ENCODE measurements at regions not wholly inside any gene's neighbourhood (a gene's known extent, or its start where the extent isn't known, plus 50 kb on each side); places are given as distances from the start of the nearest gene placed in this dataset.

GRCh38 chr2:129055824-129056223 is 737.2 kb upstream of the HS6ST1 start:
- ATAC-seq = no peak
- no peaks in the 10 kb centered on the region for H3K27me3 Mint-ChIP-seq
- no peaks in the 10 kb centered on the region for H3K36me3 Mint-ChIP-seq
- H3K4me1 Mint-ChIP-seq = no peaks in the 10 kb centered on the region
- no peak overlapping the region for H3K27ac Mint-ChIP-seq
- H3K9me3 Mint-ChIP-seq = no peaks in the 10 kb centered on the region
- no peak overlapping the region for H3K4me3 Mint-ChIP-seq

- H3K27me3 Mint-ChIP-seq = no peaks in the 10 kb centered on the region
- H3K9me3 Mint-ChIP-seq = no peaks in the 10 kb centered on the region
- ATAC-seq = no peak
- H3K4me1 Mint-ChIP-seq = no peaks in the 10 kb centered on the region
- no peak overlapping the region for H3K4me3 Mint-ChIP-seq
- H3K27ac Mint-ChIP-seq = no peak overlapping the region
- no peaks in the 10 kb centered on the region for H3K36me3 Mint-ChIP-seq
Measured at GRCh38 chr2:129056309-129056958, 737.8 kb upstream of the HS6ST1 start.

- no peaks in the 10 kb centered on the region for H3K27me3 Mint-ChIP-seq
- no peaks in the 10 kb centered on the region for H3K4me1 Mint-ChIP-seq
- H3K27ac Mint-ChIP-seq = no peak overlapping the region
- peak; percentile 32 for ATAC-seq
- no peaks in the 10 kb centered on the region for H3K36me3 Mint-ChIP-seq
- no peak overlapping the region for H3K4me3 Mint-ChIP-seq
- no peaks in the 10 kb centered on the region for H3K9me3 Mint-ChIP-seq
Measured at GRCh38 chr2:129056959-129057317, 738.3 kb upstream of the HS6ST1 start.

DNA sequence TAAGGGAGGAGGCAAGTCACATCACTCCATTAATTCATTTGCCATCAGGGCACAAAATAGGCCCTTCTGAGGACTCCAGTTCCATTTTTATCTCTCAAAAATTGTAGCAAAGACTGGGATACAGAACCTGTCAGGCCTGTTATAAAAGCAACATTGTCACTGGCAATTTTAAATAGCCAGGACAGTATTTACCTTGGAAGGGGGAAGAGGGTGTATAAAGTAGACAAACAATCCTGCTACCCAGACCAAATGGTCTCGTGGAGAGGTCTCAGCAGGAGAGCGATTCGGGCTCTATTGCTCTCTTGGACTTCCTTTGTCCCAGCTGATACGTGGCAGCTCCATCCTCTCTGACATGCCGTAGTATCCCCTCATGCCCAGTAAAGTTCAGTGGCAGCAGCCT is 740.3 kb upstream of the HS6ST1 start:
- no peak for ATAC-seq
- no peak overlapping the region for H3K27ac Mint-ChIP-seq
- H3K4me3 Mint-ChIP-seq = no peak overlapping the region
- H3K9me3 Mint-ChIP-seq = no peaks in the 10 kb centered on the region
- H3K4me1 Mint-ChIP-seq = no peaks in the 10 kb centered on the region
- no peaks in the 10 kb centered on the region for H3K36me3 Mint-ChIP-seq
- no peaks in the 10 kb centered on the region for H3K27me3 Mint-ChIP-seq

- Mint-ChIP-seq H3K4me3 (no peak overlapping the region), H3K27ac (no peak overlapping the region), H3K9me3 (no peaks in the 10 kb centered on the region), H3K36me3 (no peaks in the 10 kb centered on the region), H3K4me1 (no peaks in the 10 kb centered on the region), H3K27me3 (no peaks in the 10 kb centered on the region)
- ATAC-seq = no peak
Measured at GRCh38 chr2:129059476-129059875, 740.8 kb upstream of the HS6ST1 start.

- ATAC-seq = no peak
Measured at GRCh38 chr2:129061069-129061768, 742.6 kb upstream of the HS6ST1 start.

DNA sequence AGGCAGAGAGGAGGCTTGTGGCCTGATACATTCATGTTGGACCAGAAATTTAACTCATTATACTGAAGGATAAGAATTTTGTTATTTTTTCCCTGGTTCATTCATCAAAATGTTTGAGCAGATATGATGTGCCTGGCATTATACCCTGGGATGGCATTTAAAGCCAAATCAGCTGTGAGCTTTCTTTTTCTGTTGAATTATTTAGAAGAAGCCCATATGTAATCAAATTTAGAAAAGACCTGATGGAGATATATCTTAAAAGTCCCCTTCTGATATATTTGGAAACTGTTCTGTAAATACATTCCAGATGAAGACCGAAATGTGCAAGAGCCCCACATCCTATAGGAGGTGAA is 743.1 kb upstream of the HS6ST1 start:
- Mint-ChIP-seq H3K36me3 (no peaks in the 10 kb centered on the region), H3K27me3 (no peaks in the 10 kb centered on the region), H3K4me3 (no peak overlapping the region), H3K4me1 (no peaks in the 10 kb centered on the region), H3K27ac (no peak overlapping the region), H3K9me3 (no peaks in the 10 kb centered on the region)
- ATAC-seq = no peak

More at GRCh38 chr2:129061069-129061768, 742.6 kb upstream of the HS6ST1 start:
- H3K36me3 Mint-ChIP-seq = no peaks in the 10 kb centered on the region
- no peaks in the 10 kb centered on the region for H3K27me3 Mint-ChIP-seq
- no peaks in the 10 kb centered on the region for H3K9me3 Mint-ChIP-seq
- H3K4me1 Mint-ChIP-seq = no peaks in the 10 kb centered on the region
- H3K4me3 Mint-ChIP-seq = no peak overlapping the region
- no peak overlapping the region for H3K27ac Mint-ChIP-seq

- Mint-ChIP-seq H3K4me1 (no peaks in the 10 kb centered on the region), H3K27ac (no peak overlapping the region), H3K36me3 (no peaks in the 10 kb centered on the region), H3K27me3 (no peaks in the 10 kb centered on the region), H3K4me3 (no peak overlapping the region), H3K9me3 (no peaks in the 10 kb centered on the region)
- ATAC-seq = no peak
Measured at GRCh38 chr2:129062146-129062912, 743.7 kb upstream of the HS6ST1 start.

- H3K4me1 Mint-ChIP-seq = no peaks in the 10 kb centered on the region
- no peak overlapping the region for H3K27ac Mint-ChIP-seq
- H3K9me3 Mint-ChIP-seq = no peaks in the 10 kb centered on the region
- H3K4me3 Mint-ChIP-seq = no peak overlapping the region
- H3K36me3 Mint-ChIP-seq = no peaks in the 10 kb centered on the region
- no peak for ATAC-seq
- no peaks in the 10 kb centered on the region for H3K27me3 Mint-ChIP-seq
Measured at GRCh38 chr2:129067070-129067469, 748.4 kb upstream of the HS6ST1 start.

DNA sequence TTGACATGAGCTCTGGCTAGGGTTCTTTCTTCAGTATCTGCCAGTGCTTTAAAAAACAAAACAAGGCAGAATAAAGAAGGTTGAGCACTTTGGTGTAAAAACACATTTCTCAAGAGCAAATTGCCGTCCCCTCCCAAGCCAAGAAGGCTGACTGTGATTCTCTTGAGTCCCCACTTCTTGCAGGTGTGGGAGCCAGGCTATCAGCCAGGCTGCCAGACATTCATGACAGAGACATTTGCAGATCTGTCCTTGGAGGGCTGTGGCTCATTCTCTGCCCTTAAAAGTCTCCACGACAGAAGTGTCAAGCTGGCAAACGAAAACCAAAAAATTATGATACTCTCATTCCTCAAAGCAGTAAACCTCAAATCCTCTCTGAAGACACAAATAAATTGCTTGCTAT is 749.3 kb upstream of the HS6ST1 start:
- ATAC-seq = no peak
- no peaks in the 10 kb centered on the region for H3K9me3 Mint-ChIP-seq
- no peaks in the 10 kb centered on the region for H3K4me1 Mint-ChIP-seq
- H3K36me3 Mint-ChIP-seq = no peaks in the 10 kb centered on the region
- H3K4me3 Mint-ChIP-seq = no peak overlapping the region
- no peak overlapping the region for H3K27ac Mint-ChIP-seq
- H3K27me3 Mint-ChIP-seq = no peaks in the 10 kb centered on the region

DNA sequence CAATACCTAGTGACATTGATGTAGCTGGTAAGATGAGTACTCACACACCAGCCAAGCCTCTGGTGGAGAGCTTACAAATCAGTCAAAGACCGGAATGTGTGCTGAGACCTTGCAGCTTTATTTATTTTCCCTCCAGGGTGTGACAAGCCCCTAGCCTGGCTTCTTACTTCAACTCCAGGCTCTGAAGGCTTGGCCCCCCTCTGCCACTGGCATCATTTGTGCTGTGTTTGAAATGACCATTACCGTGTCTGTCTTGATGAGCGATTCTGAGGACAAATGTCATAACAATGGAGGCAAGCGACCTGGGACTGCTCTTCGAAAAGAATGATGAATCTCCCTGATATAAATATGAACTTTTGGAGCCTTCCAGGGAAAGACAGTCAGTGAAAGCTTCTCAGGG is 749.9 kb upstream of the HS6ST1 start:
- H3K4me1 Mint-ChIP-seq = no peaks in the 10 kb centered on the region
- ATAC-seq = no peak

GRCh38 chr2:129069875-129070594 is 751.4 kb upstream of the HS6ST1 start:
- Mint-ChIP-seq H3K36me3 (no peaks in the 10 kb centered on the region), H3K4me1 (no peaks in the 10 kb centered on the region), H3K27ac (no peak overlapping the region), H3K9me3 (no peaks in the 10 kb centered on the region), H3K27me3 (no peaks in the 10 kb centered on the region), H3K4me3 (no peak overlapping the region)
- ATAC-seq = peak; percentile 37

More for the DNA sequence above, 749.9 kb upstream of the HS6ST1 start:
- Mint-ChIP-seq H3K9me3 (no peaks in the 10 kb centered on the region), H3K36me3 (no peaks in the 10 kb centered on the region), H3K4me3 (no peak overlapping the region), H3K27ac (no peak overlapping the region), H3K27me3 (no peaks in the 10 kb centered on the region)

GRCh38 chr2:129070663-129071062 is 752.0 kb upstream of the HS6ST1 start:
- no peaks in the 10 kb centered on the region for H3K4me1 Mint-ChIP-seq
- H3K27ac Mint-ChIP-seq = no peak overlapping the region
- no peak for ATAC-seq
- no peaks in the 10 kb centered on the region for H3K36me3 Mint-ChIP-seq
- H3K9me3 Mint-ChIP-seq = no peaks in the 10 kb centered on the region
- H3K4me3 Mint-ChIP-seq = no peak overlapping the region
- no peaks in the 10 kb centered on the region for H3K27me3 Mint-ChIP-seq

DNA sequence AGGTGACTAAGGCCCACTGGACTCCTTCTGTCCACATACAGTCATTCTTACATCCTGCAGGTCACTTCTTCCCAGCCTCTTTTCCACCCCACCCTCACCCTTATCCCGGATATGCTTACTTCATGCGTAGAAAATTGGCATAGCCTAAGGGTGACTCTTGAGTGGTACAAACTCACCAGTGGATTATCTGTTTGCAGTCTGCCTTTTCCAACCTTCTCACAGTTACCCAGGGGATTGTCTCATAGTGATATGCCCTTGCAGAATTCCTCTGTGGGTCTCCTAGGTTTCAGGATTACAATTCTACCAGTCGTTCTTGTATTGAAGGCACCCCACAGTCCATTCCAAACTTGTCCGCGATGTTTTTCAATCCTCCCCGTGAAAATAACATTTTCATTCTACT is 752.9 kb upstream of the HS6ST1 start:
- Mint-ChIP-seq H3K4me1 (no peaks in the 10 kb centered on the region), H3K27ac (no peak overlapping the region), H3K9me3 (no peaks in the 10 kb centered on the region), H3K4me3 (no peak overlapping the region), H3K27me3 (no peaks in the 10 kb centered on the region), H3K36me3 (no peaks in the 10 kb centered on the region)
- no peak for ATAC-seq

DNA sequence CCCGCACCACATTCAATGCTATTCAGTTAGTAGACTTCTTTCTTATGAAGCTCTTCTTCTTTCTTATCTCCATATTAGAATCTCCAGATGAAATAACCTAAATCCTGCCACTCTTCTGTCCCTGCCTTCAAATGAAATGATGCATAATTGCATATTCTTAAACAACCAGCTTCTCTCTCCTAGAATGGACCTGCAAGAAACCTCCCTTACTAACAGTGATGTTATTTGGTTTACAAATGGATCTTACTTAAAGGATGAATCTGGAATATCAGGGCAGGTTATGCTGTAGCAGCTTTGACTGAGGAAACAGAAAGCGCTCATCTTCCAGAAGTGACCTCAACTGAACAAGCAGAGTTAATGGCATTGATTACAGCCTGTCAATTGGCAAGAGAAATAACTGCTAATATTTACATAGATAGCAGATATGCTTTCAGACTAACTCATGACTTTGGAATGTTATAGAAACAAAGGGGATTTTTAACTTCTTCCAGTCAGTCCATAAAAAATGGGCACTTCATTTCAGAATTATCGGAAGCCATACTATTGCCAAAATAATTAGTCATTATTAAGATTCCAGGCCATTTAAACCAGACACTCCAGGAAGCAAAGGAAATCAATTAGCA is 755.7 kb upstream of the HS6ST1 start:
- H3K4me3 Mint-ChIP-seq = no peak overlapping the region
- no peak overlapping the region for H3K27ac Mint-ChIP-seq
- no peaks in the 10 kb centered on the region for H3K36me3 Mint-ChIP-seq
- ATAC-seq = no peak
- no peaks in the 10 kb centered on the region for H3K27me3 Mint-ChIP-seq
- H3K4me1 Mint-ChIP-seq = no peaks in the 10 kb centered on the region
- no peaks in the 10 kb centered on the region for H3K9me3 Mint-ChIP-seq

All from stimulated activated memory B cell treated with anti-CD40 and anti-IgM and Interleukin-4, amounts not matched to agents 10 μg/mL and 1 μg/mL and 100 μg/mL, for 72 hours (primary cell).